NCI-H82 treated with DMSO at 0.1 percent for 48 hours (cell line): ENCODE measurements at regions not wholly inside any gene's neighbourhood (a gene's known extent, or its start where the extent isn't known, plus 50 kb on each side); places are given as distances from the start of the nearest gene placed in this dataset.

ENCODE experiments used
- DNase-seq: peaks from one replicate; lab custom pipeline; 2025; ENCODE audit not compliant: unreplicated experiment; lab: John Stamatoyannopoulos, UW

- no peak for DNase-seq
These were observed 320.6 kb downstream of the MID1IP1 start for GRCh38 chrX:39121903-39122302.

DNA sequence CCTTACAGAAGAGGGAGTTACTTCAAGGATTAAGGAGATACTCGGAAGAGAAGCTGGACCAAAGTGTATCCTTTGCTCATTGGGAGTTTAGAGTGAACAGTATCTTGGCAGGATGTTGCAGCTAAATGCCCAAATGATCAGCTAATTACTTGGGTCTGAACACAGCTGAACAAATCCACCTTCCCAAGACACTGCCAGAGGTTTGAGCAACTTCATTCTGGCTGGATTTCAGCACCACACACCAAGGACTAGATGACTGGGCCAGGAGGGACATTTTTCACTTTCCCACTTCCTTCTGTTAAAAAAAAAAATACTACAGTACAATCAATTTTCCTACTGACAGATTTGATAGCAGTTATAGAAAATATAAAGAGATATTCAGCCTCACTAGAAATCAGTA, 324.6 kb downstream of the MID1IP1 start:
- no peak for DNase-seq

DNA sequence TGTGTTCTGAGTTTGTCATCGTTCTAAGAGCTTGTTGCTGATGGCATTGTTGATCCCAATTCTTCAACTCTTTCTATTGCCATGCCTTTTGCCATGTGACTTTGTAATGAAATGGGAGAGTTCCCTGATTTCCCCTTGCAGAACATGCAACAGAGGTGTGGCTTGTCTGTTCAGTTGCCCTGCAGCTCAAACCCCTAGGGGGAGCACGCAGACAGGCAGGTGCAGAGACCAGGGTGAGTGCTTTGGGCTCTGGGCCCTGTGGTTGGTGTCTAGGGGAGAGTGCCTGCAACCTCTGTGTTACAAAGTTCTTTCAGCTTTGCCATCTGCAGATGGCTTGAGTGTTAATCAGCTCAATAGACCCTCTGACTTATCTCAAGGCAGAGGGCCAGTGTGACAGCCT, 332.7 kb downstream of the MID1IP1 start:
- peak; percentile 57 for DNase-seq

DNA sequence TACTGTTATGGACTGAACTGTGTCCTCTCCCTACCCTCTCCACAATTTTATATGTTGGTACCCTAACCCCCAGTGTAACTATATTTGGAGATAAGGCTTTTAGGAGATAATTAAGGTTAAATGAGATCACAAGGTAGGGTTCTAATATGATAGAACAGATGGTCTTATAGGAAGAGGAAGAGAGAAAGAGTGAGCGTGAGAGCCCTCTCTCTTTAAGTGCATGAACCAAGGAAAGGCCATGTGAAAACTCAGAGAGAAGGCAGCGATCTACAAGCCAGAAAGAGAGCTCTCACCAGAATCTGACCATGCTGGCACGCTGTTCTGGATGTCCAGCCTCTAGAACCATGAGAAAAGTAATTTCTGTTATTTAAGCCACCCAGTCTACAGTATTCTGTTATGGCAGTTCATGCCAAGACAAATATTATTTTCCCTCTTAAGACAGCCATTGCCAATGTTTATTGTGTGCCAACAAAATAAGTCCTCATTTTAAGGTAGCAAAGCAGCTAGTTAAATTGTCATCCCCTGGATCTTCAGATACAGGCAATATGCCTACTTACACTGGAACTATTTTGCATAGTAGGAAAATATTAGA, 336.2 kb downstream of the MID1IP1 start:
- DNase-seq = peak; percentile 56

DNA sequence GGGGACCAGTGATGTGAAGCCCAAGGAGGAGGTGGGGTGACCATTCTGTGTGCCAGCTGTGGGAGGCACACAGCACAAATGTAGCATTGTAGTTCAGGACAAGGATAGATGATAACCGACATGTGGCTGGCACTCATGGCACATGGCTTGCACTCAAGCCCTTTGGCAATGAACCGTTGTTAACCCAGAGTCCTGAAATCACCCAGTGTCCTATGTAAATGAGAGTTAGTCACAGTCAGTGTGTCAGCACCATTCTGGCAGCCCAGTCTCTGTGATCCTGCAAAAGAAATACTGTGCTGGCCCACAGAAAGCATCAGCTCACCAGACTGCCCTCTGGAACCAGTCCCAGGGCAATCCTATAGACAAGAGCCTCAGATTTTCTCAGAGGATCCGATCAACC, 339.3 kb downstream of the MID1IP1 start:
- DNase-seq = no peak

- DNase-seq = no peak
These were observed 343.1 kb downstream of the MID1IP1 start for GRCh38 chrX:39144323-39144722.

DNA sequence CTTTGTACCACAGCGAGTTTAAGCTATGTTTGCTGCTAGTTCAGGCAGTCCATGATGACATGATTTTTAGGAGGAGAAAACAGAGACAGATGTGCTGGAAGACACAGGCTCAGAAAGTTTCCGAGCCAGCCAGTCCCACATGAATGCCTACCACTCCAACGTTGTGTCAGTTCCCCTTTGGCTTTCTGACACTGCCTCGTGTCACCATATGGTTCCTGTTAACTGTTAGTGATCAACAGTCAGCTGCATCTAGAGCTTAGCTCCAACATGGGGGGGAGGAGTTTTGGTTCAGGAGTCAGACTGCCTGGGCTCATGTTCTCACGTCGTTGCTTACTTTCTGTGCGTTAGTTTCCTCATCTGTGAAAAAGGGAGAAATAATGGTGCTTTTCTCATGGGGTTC, 343.7 kb downstream of the MID1IP1 start:
- DNase-seq = no peak

DNA sequence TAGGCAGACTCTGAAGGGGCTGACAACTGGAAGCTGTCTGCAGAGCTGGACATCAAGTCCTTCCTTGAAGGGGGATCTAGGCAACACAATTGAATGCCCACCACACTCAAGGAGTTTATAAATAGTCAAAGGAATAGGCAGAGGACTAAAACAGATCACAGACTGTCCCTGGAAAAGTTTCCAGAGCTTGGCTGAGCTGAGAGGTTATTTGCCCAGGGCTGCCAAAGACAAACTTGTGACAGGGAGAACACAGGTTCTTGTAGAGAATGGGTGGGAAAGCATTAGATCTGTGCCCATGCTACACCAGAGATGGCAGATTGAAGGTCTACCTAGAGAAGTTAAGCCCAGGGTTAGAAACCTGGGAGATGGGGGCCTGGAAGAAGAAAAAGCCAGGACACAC, 344.6 kb downstream of the MID1IP1 start:
- no peak for DNase-seq

GRCh38 chrX:39149761-39150160, 348.5 kb downstream of the MID1IP1 start:
- peak; percentile 2 for DNase-seq

GRCh38 chrX:39150220-39150619, 349.0 kb downstream of the MID1IP1 start:
- DNase-seq = no peak

DNA sequence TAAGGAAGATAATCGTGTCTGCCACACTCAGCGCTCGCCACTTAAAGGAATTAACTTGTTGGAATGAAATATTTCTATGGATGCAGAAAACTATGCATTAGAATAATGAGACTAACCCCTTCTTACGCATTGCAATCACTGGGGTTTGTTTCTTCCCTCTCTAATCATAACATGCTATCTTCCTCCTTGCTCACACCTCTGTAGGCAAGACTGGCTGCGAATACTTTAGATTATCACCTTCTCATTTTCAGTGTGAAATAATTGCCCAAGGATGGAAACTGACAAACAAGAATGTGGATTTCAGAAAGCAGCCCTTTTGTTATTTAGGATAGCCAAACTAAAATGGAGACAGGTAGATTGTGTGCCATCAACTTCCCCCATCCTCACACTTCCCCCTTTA, 349.4 kb downstream of the MID1IP1 start:
- no peak for DNase-seq

- DNase-seq = peak; percentile 36
These were observed 350.9 kb downstream of the MID1IP1 start for GRCh38 chrX:39152106-39152649.

- DNase-seq = no peak
These were observed 354.8 kb downstream of the MID1IP1 start for GRCh38 chrX:39156051-39156450.

- no peak for DNase-seq
These were observed 355.7 kb downstream of the MID1IP1 start for GRCh38 chrX:39157006-39157405.

GRCh38 chrX:39157796-39158195, 356.5 kb downstream of the MID1IP1 start:
- DNase-seq = no peak

- peak; percentile 48 for DNase-seq
These were observed 357.8 kb downstream of the MID1IP1 start for GRCh38 chrX:39158801-39159657.

GRCh38 chrX:39159921-39160507, 358.8 kb downstream of the MID1IP1 start:
- DNase-seq = no peak

GRCh38 chrX:39161611-39162255, 360.5 kb downstream of the MID1IP1 start:
- no peak for DNase-seq

DNA sequence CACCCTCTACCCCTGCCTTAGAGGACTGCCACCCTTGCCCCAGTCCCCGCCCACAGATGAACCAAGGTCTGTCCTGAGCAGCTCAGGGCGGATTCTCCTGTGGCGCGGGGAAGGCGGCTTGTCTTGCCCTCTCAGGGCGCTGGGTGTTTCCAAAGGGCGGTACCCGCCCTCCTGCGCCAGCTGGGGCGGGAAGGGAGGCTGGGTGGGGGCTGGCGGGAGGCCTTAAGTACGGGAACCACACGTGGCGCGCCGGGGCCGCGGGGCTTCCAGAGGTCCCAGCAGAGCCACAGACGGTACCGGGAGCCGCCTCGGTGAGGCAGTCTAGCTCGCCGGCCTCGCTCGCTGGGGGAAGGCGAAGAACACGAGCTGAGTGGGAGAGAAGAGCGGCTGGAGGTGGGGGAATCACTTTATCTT, 361.1 kb downstream of the MID1IP1 start:
- DNase-seq = no peak

DNA sequence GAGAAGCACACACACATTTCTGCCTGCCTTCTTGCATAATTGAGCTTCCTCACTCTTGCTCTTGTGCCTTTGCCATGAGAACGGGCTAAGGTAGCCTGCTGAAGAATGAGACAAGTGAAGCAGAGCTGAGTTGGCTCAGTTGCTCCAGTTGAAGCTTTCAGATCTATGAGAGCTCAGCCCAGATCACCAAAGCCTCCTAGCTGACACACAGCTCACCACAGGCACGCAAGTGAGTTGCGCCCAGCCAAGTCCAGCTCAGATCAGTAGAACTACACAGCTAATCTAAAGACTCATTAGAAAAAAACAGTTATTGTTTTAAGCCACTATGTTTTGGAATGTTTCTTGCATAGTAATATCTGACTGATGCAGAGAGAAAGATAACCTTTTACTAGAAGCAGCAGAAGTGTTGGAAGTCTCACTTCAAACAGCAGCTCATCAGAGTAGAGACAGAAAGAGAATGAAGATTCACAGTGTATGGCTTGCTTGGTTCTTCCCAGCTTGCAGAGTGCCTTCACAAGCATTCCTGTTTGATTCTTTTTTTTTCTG, 362.4 kb downstream of the MID1IP1 start:
- no peak for DNase-seq

GRCh38 chrX:39164212-39164611, 363.0 kb downstream of the MID1IP1 start:
- no peak for DNase-seq
